SK-N-SH treated with all-trans-retinoic acid at 6 μM for 48 hours (cell line): ENCODE measurements at regions not wholly inside any gene's neighbourhood (a gene's known extent, or its start where the extent isn't known, plus 50 kb on each side); places are given as distances from the start of the nearest gene placed in this dataset.

Experiments used
- ARNTL ChIP-seq: fragments of 450-650 bp; formaldehyde crosslinking; IDR thresholded peaks from 2 replicates; pipeline ENCODE4 v1.5.0; 2020; ENCODE audit warnings: low read depth, mild to moderate bottlenecking, moderate library complexity, borderline replicate concordance
- CSRNP3 ChIP-seq: fragments of 250-450 bp; sonication (Bioruptor Pico); IDR thresholded peaks from 2 replicates; pipeline ENCODE4 v1.5.1; 2021; ENCODE audit warnings: mild to moderate bottlenecking, moderate library complexity
- ESRRG ChIP-seq: fragments of 250-450 bp; sonication (Bioruptor Pico); IDR thresholded peaks from 2 replicates; pipeline ENCODE4 v1.6.1; 2021; ENCODE audit warnings: mild to moderate bottlenecking
- RARB ChIP-seq: fragments of 250-450 bp; sonication (Bioruptor Pico); IDR thresholded peaks from 2 replicates; pipeline ENCODE4 v1.8.0; 2021; ENCODE audit warnings: mild to moderate bottlenecking, moderate library complexity
- ZFP3 ChIP-seq: fragments of 250-450 bp; sonication (Bioruptor Pico); IDR thresholded peaks from 2 replicates; pipeline ENCODE4 v1.5.0; 2020; ENCODE audit warnings: mild to moderate bottlenecking, moderate library complexity
- TF ChIP-seq, protein P1 (sequence below): fragments of 250-450 bp; sonication (Bioruptor Pico); IDR thresholded peaks from 2 replicates; pipeline ENCODE4 v1.5.0; 2020; ENCODE audit warnings: mild to moderate bottlenecking, moderate library complexity

DNA sequence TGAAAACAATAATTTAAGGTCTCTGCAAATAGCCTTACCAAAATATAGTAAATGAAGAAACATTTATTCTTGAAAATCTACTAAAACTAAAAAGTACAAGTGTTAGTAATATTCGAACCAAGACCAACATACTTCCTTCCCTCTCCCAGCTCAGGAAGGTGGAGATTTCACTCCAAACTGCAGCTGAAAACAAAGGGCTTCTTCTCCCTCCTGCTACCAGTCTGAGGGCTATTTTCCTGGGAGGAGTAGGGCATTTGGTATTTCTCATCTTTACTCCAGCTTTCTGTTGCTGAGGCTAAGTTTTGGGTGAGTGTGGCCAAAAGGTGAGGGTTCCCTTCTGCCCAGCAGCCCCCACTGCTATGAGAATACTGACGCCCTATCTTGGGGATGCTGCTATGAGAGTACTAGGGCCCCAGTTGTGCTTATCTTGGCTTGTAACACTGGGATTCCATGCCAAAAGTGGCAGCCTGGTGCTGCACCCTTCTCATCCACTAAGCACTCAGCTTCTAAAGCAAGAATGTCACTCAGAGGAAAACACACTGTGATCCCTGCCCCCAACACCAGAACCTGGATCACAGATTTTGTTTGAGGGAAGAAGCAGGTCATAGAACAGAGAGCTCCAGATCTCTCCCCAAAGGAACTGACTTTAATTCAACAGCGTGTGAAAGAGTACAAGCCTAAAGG, 130.7 kb upstream of the KLF7 start:
- TF ChIP-seq CSRNP3 (CRISPR knock-in tag) = no peak
- TF ChIP-seq RARB (CRISPR knock-in tag) = no peak
- TF ChIP-seq, protein P1, sequence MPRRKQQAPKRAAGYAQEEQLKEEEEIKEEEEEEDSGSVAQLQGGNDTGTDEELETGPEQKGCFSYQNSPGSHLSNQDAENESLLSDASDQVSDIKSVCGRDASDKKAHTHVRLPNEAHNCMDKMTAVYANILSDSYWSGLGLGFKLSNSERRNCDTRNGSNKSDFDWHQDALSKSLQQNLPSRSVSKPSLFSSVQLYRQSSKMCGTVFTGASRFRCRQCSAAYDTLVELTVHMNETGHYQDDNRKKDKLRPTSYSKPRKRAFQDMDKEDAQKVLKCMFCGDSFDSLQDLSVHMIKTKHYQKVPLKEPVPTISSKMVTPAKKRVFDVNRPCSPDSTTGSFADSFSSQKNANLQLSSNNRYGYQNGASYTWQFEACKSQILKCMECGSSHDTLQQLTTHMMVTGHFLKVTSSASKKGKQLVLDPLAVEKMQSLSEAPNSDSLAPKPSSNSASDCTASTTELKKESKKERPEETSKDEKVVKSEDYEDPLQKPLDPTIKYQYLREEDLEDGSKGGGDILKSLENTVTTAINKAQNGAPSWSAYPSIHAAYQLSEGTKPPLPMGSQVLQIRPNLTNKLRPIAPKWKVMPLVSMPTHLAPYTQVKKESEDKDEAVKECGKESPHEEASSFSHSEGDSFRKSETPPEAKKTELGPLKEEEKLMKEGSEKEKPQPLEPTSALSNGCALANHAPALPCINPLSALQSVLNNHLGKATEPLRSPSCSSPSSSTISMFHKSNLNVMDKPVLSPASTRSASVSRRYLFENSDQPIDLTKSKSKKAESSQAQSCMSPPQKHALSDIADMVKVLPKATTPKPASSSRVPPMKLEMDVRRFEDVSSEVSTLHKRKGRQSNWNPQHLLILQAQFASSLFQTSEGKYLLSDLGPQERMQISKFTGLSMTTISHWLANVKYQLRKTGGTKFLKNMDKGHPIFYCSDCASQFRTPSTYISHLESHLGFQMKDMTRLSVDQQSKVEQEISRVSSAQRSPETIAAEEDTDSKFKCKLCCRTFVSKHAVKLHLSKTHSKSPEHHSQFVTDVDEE (CRISPR knock-in tag) = no peak
- TF ChIP-seq ARNTL (CRISPR knock-in tag) = no peak
- TF ChIP-seq ZFP3 = no peak
- TF ChIP-seq ESRRG (CRISPR knock-in tag) = no peak
